GM19395 (cell line): ENCODE measurements at regions not wholly inside any gene's neighbourhood (a gene's known extent, or its start where the extent isn't known, plus 50 kb on each side); places are given as distances from the start of the nearest gene placed in this dataset.
A peak's percentile ranks its signal among the peaks of the same experiment; 100 is the strongest.

ENCODE experiments used
- ATAC-seq: cut with Tn5 transposase; IDR thresholded peaks from one replicate; pipeline ENCODE4 v1.9.1; 2021; ENCODE audit warnings: mild to moderate bottlenecking, moderate library complexity; ENCODE audit not compliant: unreplicated experiment

GRCh38 chr14:61847861-61848260 is 85.6 kb downstream of the SNAPC1 start:
- ATAC-seq: no peak

GRCh38 chr14:61854898-61855297 is 92.7 kb downstream of the SNAPC1 start:
- ATAC-seq: no peak

GRCh38 chr14:61860294-61860918 is 98.2 kb downstream of the SNAPC1 start:
- peak; percentile 99 for ATAC-seq

GRCh38 chr14:61861320-61861865 is 99.2 kb downstream of the SNAPC1 start:
- ATAC-seq: no peak

- no peak for ATAC-seq
Observed at GRCh38 chr14:61864329-61864898, 102.2 kb downstream of the SNAPC1 start.

- peak; percentile 99 for ATAC-seq
Observed at GRCh38 chr14:61866932-61867920, 105.0 kb downstream of the SNAPC1 start.

- no peak for ATAC-seq
Observed at GRCh38 chr14:61868846-61869245, 106.6 kb downstream of the SNAPC1 start.

GRCh38 chr14:61870163-61870562 is 107.9 kb downstream of the SNAPC1 start:
- no peak for ATAC-seq

GRCh38 chr14:61872452-61872851 is 110.2 kb downstream of the SNAPC1 start:
- peak; percentile 97 for ATAC-seq

GRCh38 chr14:61875483-61875882 is 113.3 kb downstream of the SNAPC1 start:
- ATAC-seq: no peak

- ATAC-seq: peak; percentile 40
Observed at GRCh38 chr14:61876362-61877034, 114.3 kb downstream of the SNAPC1 start.

- ATAC-seq: no peak
Observed at GRCh38 chr14:61877035-61877390, 114.8 kb downstream of the SNAPC1 start.

- ATAC-seq: no peak
Observed at GRCh38 chr14:61877768-61878167, 115.5 kb downstream of the SNAPC1 start.

- no peak for ATAC-seq
Observed at GRCh38 chr14:61878931-61879330, 116.7 kb downstream of the SNAPC1 start.

GRCh38 chr14:61881046-61881445 is 118.8 kb downstream of the SNAPC1 start:
- ATAC-seq: no peak

GRCh38 chr14:61884711-61885110 is 122.5 kb downstream of the SNAPC1 start:
- no peak for ATAC-seq

GRCh38 chr14:61885203-61885961 is 123.2 kb downstream of the SNAPC1 start:
- no peak for ATAC-seq

GRCh38 chr14:61887628-61888027 is 125.4 kb downstream of the SNAPC1 start:
- no peak for ATAC-seq

- peak; percentile 99 for ATAC-seq
Observed at GRCh38 chr14:61889914-61890351, 127.7 kb downstream of the SNAPC1 start.

- no peak for ATAC-seq
Observed at GRCh38 chr14:61891170-61891569, 128.9 kb downstream of the SNAPC1 start.
